Activated naive CD4-positive, alpha-beta T cell (primary cell): ENCODE measurements at regions not wholly inside any gene's neighbourhood (a gene's known extent, or its start where the extent isn't known, plus 50 kb on each side); places are given as distances from the start of the nearest gene placed in this dataset.

Experiments used
- DNase-seq, 4 experiments: peaks; one replicate each; lab custom pipeline; 2025; lab: John Stamatoyannopoulos, UW

DNA sequence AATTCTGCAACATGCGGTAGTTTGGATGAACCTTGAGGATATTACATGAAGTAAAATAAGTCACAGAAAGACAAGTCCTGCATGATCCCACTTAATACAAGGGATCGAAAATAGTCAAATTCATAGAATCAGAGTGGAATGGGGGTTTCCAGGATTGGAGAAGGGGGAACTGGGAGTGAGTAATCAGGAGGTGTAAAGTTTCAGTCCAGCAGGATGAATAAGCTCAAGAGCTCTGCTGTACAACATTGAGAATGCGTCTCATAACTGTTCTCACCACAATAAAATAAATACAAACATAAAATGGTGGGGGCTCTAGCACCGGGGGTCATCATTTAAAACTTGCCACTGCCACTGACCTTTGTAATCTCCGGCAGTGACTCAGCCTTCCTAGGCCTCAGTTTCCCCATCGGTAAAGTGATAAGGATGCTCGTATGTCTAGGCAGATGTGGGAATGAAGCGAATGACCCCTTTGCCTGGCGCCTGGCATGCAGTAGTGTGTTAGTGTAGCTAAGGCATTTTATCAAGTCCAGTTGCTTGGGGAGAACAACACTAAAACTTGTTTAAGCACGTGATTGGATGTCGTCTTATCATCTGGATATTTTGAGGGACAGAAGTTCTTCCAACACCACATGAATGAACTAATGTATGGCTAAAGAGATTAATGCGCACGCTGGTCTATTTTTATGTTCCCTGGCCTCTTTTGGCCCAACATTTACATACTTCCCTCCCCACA lies 421.1 kb downstream of the QKI start:
- no peak for DNase-seq

DNA sequence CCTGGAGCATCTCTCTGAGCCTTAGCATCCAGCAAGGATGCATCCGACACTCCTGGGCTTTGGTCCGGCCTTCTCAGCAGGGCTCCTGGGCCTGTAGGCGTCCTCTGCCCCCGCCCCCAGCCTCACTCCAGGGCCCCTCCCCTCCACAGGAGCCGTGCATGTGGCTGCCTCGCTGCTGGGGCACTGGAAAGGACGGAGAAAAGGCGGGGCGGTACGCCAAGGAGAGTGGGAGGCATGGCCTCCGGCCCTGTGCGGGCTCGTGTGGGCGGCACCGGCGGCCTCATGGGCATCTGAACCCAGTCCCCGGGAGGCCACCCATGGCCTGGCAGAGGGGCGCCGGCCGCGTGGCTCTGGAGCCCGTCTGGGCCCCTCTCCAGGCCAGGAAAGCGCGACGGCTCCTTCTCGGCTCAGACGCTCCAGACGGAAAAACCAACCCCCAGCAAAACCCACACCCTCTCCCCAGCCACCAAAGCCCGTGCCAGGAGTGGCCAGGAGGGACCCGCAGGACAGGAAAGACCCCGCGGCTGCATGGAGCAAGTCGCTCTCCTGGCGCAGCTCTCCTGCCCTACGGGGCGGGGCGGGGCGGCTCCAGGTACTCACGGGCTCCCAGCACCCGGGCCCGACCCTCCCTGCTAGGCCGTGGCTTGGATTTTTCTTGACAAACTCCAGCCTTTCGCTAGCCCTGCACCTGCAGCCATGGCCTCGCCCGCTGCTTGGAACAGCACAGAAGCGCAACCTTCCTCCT lies 419.9 kb downstream of the QKI start:
- no peak for DNase-seq

- DNase-seq = no peak
Measured at GRCh38 chr6:163831736-163832135, 417.2 kb downstream of the QKI start.

- no peak for DNase-seq
Measured at GRCh38 chr6:163830641-163831040, 416.1 kb downstream of the QKI start.

DNA sequence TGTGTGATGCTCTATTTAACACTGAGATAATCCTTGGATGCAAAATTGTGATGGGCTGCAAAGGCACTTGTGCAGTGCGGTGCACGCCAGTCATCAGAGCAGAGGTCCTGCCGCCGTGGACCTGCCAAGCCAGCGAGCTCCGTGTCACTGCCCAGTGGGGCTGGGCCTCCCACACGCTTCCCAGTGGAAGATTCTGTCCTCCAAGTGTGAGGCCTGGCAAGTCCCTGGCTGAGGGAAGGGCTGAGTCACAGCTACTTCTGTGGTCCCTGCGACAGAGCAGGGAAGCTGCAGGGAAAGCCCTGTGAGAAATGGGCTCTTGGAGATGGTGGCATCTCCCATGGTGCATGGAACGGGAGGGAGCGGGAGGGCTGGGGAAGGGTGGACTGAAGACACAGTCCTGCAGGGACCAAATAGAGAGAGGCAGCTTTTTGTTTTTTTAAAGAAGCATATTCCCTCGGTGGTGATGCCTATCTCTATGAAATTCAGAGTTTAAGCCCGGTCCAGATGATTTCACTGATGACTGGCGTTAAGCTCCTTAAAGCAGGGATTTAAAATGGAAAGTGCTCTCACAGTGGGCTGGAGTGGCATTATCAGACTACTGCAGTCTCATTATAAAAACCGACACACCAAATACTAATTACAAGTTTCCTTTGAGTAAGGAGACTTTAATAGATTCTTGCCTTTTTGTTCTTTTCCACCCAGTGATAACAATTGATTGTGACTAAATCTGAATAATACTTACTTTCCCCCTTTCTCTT lies 413.7 kb downstream of the QKI start:
- no peak for DNase-seq

GRCh38 chr6:163827143-163827542 lies 412.6 kb downstream of the QKI start:
- DNase-seq = no peak

GRCh38 chr6:163826629-163827028 lies 412.1 kb downstream of the QKI start:
- no peak for DNase-seq

DNA sequence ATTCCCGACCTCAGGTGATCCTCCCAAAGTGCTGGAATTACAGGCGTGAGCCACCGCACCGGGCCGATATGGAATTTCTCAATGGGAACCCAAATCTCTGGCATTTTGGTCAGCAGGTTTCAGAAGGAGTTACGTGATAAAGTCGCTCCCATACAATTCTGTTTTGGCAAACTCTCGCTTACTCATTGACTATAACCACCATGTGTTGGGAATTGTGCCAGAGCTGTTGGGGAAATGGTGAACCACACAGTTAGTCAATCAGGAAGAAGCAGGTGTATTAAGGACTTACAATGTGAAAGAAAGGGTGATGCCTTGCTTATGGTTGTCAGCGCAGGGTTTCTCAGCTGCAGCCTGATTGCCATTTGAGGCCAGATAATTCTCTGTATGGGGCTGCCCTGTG lies 410.5 kb downstream of the QKI start:
- no peak for DNase-seq

GRCh38 chr6:163823577-163823976 lies 409.1 kb downstream of the QKI start:
- DNase-seq = no peak

GRCh38 chr6:163820745-163821458 lies 406.4 kb downstream of the QKI start:
- DNase-seq = no peak

DNA sequence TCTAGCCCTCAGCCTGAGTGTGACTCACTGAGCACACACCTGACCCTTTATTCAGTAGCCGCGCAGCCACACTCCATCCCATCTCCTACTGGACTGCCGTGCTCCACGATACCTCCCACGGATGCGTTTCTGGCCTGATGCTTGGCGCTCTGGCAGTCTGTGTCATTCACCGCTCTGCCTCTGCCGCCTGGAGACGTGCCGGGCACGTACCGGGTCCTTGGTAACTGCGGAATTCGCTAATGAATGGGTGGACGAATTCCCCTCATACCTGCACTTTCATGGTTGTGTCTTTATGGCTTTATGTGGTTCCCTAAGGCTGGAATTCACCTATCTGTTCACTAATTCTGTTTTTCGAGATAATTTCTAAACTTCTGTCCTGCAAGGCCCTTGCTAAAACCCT lies 405.7 kb downstream of the QKI start:
- DNase-seq = no peak

- no peak for DNase-seq
Measured at GRCh38 chr6:163818719-163819118, 404.2 kb downstream of the QKI start.

DNA sequence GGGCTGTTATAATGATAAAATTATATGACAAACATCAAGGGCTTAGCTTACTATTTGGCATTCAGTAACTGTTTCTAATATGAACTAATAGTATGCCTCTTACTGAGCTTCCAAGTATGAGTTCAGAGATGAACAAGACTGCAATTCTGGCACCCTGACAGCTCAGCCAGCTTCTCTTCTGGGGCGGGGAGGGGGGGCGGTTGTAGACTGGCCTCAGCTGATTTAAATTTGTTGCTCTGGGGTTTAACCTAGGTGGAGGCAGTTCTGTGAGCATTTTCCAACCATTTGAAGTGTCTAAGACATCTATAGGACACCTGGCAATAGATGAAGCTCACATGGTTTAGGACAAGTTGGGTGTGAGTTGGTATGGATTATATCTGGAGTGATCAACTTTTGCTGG lies 401.9 kb downstream of the QKI start:
- no peak for DNase-seq

DNA sequence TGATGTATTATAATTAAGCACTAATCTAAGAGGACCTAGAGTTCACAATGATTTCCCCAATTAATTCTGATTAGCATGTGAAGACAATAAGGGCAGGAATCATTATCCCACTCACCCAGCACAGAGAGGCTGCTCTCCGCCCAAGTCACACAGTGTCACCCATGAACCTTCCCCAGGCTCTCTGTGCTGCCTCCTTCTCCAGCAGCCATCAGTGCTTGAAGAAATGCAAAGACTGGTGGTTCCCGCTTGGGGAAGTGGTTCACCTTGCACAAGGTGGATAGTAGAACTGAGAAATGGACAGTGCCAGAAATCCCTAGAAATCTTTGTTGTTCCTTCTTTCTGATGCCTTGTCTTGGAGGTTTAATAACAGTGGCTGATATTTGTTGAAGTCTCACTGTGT lies 401.3 kb downstream of the QKI start:
- DNase-seq = no peak

DNA sequence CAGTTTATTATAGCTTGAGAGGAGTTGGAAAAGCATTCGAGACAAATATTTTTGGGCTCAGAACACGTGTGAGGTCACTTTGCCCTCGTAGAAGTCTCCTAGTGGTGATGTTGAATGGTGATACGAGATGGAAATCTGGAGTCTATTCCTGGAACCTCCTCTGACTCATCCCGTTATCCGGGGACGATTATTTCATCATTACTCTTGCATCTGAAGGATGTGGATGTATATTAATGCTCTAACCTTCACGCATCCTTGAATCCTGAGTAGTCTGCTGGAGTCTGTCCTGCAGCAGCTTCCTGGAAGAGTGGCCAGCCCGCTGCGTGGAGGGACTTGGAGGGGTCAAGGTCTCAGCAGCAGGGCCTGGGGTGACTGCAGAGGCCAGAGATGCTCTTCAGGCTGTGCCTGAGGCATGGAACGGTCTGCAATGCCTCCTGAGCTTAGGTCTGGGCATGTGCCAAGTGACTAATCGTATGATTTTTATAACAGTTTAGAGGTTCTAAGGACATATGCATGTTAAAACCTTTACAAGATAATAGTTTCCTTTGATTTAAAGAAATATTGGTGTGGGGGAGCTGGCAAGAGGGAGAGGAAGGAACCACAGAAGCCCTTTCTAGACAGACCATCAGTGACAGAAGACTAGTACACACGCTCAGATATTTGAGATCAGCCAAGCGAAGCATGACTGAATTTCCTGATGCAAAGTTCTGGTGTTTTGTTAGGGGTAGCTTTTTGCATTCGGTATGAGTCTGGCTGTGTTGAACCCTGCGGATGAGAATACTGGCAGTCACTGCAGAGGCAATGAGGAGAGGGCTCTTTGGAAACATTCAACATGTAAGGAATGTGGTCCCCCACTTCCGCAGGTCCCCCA lies 400.2 kb downstream of the QKI start:
- no peak for DNase-seq

GRCh38 chr6:163813979-163814493 lies 399.5 kb downstream of the QKI start:
- no peak for DNase-seq

GRCh38 chr6:163811317-163811716 lies 396.8 kb downstream of the QKI start:
- DNase-seq = no peak

DNA sequence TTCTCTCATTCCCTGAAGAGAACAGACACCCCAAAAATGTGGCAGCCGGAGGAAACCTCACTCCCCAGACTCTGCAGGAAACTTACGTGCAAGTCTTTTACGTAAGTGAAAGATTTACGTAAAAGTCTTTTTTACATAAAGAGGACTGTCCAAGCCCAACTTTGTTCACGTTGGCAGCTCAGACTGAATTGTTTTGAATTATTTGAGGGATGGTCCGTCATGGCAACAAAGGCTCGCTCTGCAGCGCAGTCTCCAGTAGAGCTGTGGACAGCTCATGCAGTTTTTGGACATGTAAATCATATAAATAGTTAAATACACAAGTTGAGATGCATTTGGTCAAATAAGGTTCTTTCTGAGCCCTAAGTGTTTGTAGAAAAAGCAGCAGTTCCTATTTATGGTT lies 394.8 kb downstream of the QKI start:
- DNase-seq = no peak

DNA sequence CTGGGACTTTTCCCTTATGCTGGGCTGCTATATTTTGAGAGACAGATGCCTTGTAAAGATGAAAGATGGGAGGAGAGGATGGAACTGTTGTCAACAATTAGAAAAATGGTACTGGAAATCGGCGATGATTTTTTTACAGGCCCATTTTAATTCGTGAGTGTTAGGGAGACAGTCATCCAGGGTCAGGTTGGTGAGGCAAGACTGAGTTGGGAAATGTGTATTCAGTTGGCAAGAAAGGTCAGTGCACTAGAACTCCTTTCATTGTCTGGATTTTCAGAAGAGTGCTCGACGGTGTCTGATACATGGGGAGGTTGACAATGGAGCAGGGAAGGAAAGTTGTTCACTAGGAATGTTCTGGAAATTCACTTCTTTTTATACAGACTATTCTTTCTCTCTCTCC lies 394.4 kb downstream of the QKI start:
- no peak for DNase-seq

GRCh38 chr6:163808231-163808630 lies 393.7 kb downstream of the QKI start:
- DNase-seq = no peak
